Fibroblast of upper back skin (primary cell): ENCODE measurements at regions not wholly inside any gene's neighbourhood (a gene's known extent, or its start where the extent isn't known, plus 50 kb on each side); places are given as distances from the start of the nearest gene placed in this dataset.
"Not testable (repeated sequence)": the region's sequence is repeated elsewhere in the genome, so short reads cannot be mapped to it uniquely, and the experiment has no call there.

Experiments used
- DNase-seq: peaks from one replicate; pipeline ENCODE4 v3.0.0-alpha.2; 2013

- DNase-seq, result no peak
Measured at GRCh38 chr2:107648781-107649404, 177.8 kb upstream of the RGPD4 start.

GRCh38 chr2:107657049-107657448 is 169.6 kb upstream of the RGPD4 start:
- no peak for DNase-seq

GRCh38 chr2:107663632-107664031 is 163.1 kb upstream of the RGPD4 start:
- DNase-seq, result no peak

- DNase-seq, result peak; percentile 45
Measured at GRCh38 chr2:107669335-107669734, 157.4 kb upstream of the RGPD4 start.

GRCh38 chr2:107681936-107682335 is 144.8 kb upstream of the RGPD4 start:
- peak; percentile 57 for DNase-seq

- no peak for DNase-seq
Measured at GRCh38 chr2:107684421-107684820, 142.3 kb upstream of the RGPD4 start.

- DNase-seq, result no peak
Measured at GRCh38 chr2:107685421-107685986, 141.2 kb upstream of the RGPD4 start.

- peak; percentile 10 for DNase-seq
Measured at GRCh38 chr2:107687073-107687472, 139.6 kb upstream of the RGPD4 start.

- no peak for DNase-seq
Measured at GRCh38 chr2:107688135-107688534, 138.6 kb upstream of the RGPD4 start.

GRCh38 chr2:107693604-107694003 is 133.1 kb upstream of the RGPD4 start:
- DNase-seq, result no peak

- no peak for DNase-seq
Measured at GRCh38 chr2:107694667-107695066, 132.0 kb upstream of the RGPD4 start.

GRCh38 chr2:107697385-107697784 is 129.3 kb upstream of the RGPD4 start:
- DNase-seq, result no peak

GRCh38 chr2:107698861-107699260 is 127.8 kb upstream of the RGPD4 start:
- DNase-seq, result no peak

GRCh38 chr2:107700073-107700472 is 126.6 kb upstream of the RGPD4 start:
- no peak for DNase-seq

- no peak for DNase-seq
Measured at GRCh38 chr2:107711941-107712340, 114.8 kb upstream of the RGPD4 start.

GRCh38 chr2:107712857-107713256 is 113.8 kb upstream of the RGPD4 start:
- no peak for DNase-seq

- DNase-seq, result no peak
Measured at GRCh38 chr2:107717661-107718060, 109.0 kb upstream of the RGPD4 start.

GRCh38 chr2:107719141-107719540 is 107.6 kb upstream of the RGPD4 start:
- no peak for DNase-seq

GRCh38 chr2:107719836-107720235 is 106.9 kb upstream of the RGPD4 start:
- no peak for DNase-seq

GRCh38 chr2:107721178-107721577 is 105.5 kb upstream of the RGPD4 start:
- DNase-seq, result no peak

- no peak for DNase-seq
Measured at GRCh38 chr2:107721586-107721985, 105.1 kb upstream of the RGPD4 start.

GRCh38 chr2:107725824-107726223 is 100.9 kb upstream of the RGPD4 start:
- DNase-seq, result not testable (repeated sequence)

- no peak for DNase-seq
Measured at GRCh38 chr2:107727318-107727717, 99.4 kb upstream of the RGPD4 start.

GRCh38 chr2:107728586-107728985 is 98.1 kb upstream of the RGPD4 start:
- no peak for DNase-seq

- DNase-seq, result no peak
Measured at GRCh38 chr2:107729440-107729839, 97.3 kb upstream of the RGPD4 start.
